ENCODE measurements at regions not wholly inside any gene's neighbourhood (a gene's known extent, or its start where the extent isn't known, plus 50 kb on each side); places are given as distances from the start of the nearest gene placed in this dataset.

DNA sequence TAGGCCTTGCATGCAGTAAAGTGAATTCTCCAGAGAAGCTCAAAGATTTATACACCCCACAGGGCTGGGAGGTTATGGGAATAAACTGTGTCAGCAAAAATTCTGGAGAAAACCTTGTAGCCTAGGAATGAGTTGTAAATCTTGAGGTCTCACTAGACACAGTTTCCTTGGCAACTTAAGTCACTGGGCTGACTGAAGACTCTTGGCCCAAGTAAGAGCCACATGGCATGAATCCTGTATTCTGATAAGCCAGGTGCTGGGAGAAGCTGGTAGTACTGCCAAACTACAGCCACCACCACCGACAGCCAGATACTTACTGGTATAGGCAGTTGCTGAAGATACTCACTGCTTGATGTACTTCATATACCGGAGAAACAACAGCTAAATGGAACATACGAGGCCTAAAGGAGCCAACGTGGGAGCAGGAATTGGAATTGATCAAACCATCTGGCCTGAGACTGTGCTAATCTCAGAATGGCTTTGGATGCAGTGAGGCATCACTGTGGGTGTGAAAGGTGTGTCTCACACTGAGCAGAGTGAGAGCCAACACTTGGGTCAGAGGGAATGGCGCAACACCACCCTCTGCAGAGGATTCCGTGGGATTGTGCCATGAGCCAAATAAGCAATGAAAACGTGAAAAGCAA, 102.8 kb upstream of the TMCC3 start:
- peaks cover 3% of the 10 kb centered on the region for H3K4me1 ChIP-seq
- no peak overlapping the region for H3K4me2 ChIP-seq (ENCODE audit: low read length)
- H3K36me3 ChIP-seq (ENCODE audit: control insufficient read depth, insufficient read depth, low read length), result no peaks in the 10 kb centered on the region
- H3K9me3 ChIP-seq (ENCODE audit: control insufficient read depth, low read length), result no peaks in the 10 kb centered on the region
- peaks cover 10% of the 10 kb centered on the region for H3K79me2 ChIP-seq
- H3K4me3 ChIP-seq (ENCODE audit: low read depth, low read length), result no peak overlapping the region
- H3K27me3 ChIP-seq (ENCODE audit: control insufficient read depth, insufficient read depth, low read length), result no peaks in the 10 kb centered on the region
- no peak for TF ChIP-seq CTCF (IDR thresholded peaks at IDR 0.05)
- no peak overlapping the region for H2AFZ ChIP-seq
- H3K27ac ChIP-seq, result no peak overlapping the region
- no peak overlapping the region for H3K9ac ChIP-seq

- Histone ChIP-seq H3K27ac (no peak overlapping the region), H3K27me3 (ENCODE audit: control insufficient read depth, insufficient read depth, low read length) (no peaks in the 10 kb centered on the region), H3K9me3 (ENCODE audit: control insufficient read depth, low read length) (no peaks in the 10 kb centered on the region), H2AFZ (no peak overlapping the region), H3K9ac (no peak overlapping the region), H3K36me3 (ENCODE audit: control insufficient read depth, insufficient read depth, low read length) (no peaks in the 10 kb centered on the region), H3K4me1 (peaks cover 3% of the 10 kb centered on the region), H3K4me2 (ENCODE audit: low read length) (no peak overlapping the region), H3K79me2 (peaks cover 6% of the 10 kb centered on the region), H3K4me3 (ENCODE audit: low read depth, low read length) (no peak overlapping the region)
- TF ChIP-seq CTCF (IDR thresholded peaks at IDR 0.05), result no peak
Measured at GRCh38 chr12:94750864-94751263, 100.5 kb upstream of the TMCC3 start.

DNA sequence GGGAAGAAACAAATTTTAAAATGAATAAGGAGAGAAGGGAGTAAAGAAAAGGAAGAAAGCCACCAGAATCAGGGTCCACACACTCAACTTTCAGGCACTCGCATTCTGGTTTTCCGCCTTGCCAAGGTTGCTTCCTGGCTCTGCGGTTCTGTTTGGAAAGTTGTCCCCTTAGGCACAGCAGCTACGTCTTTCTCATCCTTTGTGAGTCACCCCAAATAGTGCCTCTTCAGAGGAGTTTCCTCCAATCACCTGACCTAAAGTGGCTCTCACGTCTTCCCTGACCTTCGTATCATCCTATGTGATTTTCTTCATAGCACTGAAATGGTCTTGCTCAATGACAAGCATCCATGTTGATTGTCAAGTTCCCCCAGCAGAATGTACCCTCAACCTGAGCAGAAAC, 99.5 kb upstream of the TMCC3 start:
- Histone ChIP-seq H3K79me2 (peaks cover 4% of the 10 kb centered on the region), H2AFZ (no peak overlapping the region), H3K9me3 (ENCODE audit: control insufficient read depth, low read length) (no peaks in the 10 kb centered on the region), H3K4me2 (ENCODE audit: low read length) (no peak overlapping the region), H3K27me3 (ENCODE audit: control insufficient read depth, insufficient read depth, low read length) (no peaks in the 10 kb centered on the region), H3K27ac (no peak overlapping the region), H3K4me1 (peaks cover 3% of the 10 kb centered on the region), H3K36me3 (ENCODE audit: control insufficient read depth, insufficient read depth, low read length) (no peaks in the 10 kb centered on the region), H3K4me3 (ENCODE audit: low read depth, low read length) (no peak overlapping the region), H3K9ac (no peak overlapping the region)
- no peak for TF ChIP-seq CTCF (IDR thresholded peaks at IDR 0.05)

DNA sequence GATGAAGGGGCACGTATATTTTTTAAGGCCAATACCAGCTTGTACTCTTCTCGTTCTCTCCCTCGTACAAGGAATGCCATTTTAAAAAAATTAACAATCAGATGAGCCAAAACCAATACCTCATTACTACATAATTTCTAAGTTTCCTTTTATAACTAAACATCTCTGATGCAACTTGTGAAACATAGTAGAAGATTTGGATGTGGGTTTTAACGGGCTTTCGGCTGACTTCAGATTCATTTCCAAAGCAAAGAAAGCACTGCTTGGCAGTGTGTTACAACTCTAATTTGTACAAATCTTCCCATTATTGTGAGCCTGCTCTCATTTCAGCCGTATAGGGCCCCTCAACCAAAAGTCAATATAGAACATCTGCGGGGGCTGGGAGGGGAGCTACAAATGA, 99.1 kb upstream of the TMCC3 start:
- Histone ChIP-seq H3K9me3 (ENCODE audit: control insufficient read depth, low read length) (no peaks in the 10 kb centered on the region), H3K27me3 (ENCODE audit: control insufficient read depth, insufficient read depth, low read length) (no peaks in the 10 kb centered on the region), H3K27ac (no peak overlapping the region), H3K4me1 (peaks cover 3% of the 10 kb centered on the region), H3K36me3 (ENCODE audit: control insufficient read depth, insufficient read depth, low read length) (no peaks in the 10 kb centered on the region), H2AFZ (no peak overlapping the region), H3K79me2 (peaks cover 4% of the 10 kb centered on the region), H3K4me2 (ENCODE audit: low read length) (no peak overlapping the region), H3K9ac (no peak overlapping the region), H3K4me3 (ENCODE audit: low read depth, low read length) (no peak overlapping the region)
- no peak for TF ChIP-seq CTCF (IDR thresholded peaks at IDR 0.05)

GRCh38 chr12:94748726-94749421, 98.5 kb upstream of the TMCC3 start:
- Histone ChIP-seq H3K4me3 (ENCODE audit: low read depth, low read length) (no peak overlapping the region), H3K79me2 (peaks cover 4% of the 10 kb centered on the region), H3K27ac (no peak overlapping the region), H3K36me3 (ENCODE audit: control insufficient read depth, insufficient read depth, low read length) (no peaks in the 10 kb centered on the region), H3K9ac (no peak overlapping the region), H3K27me3 (ENCODE audit: control insufficient read depth, insufficient read depth, low read length) (no peaks in the 10 kb centered on the region), H2AFZ (no peak overlapping the region), H3K9me3 (ENCODE audit: control insufficient read depth, low read length) (no peaks in the 10 kb centered on the region), H3K4me2 (ENCODE audit: low read length) (no peak overlapping the region), H3K4me1 (peaks cover 3% of the 10 kb centered on the region)
- no peak for TF ChIP-seq CTCF (IDR thresholded peaks at IDR 0.05)
